MM.1S (cell line): ENCODE measurements at regions not wholly inside any gene's neighbourhood (a gene's known extent, or its start where the extent isn't known, plus 50 kb on each side); places are given as distances from the start of the nearest gene placed in this dataset.

Source experiments
- EZH2phosphoT487 ChIP-seq: fragments of 300-600 bp; sonication (generic); IDR thresholded peaks from 2 replicates; pipeline ENCODE4 v1.6.1; 2018; ENCODE audit warnings: antibody characterized with exemption, low read length
- TF ChIP-seq, protein P1 (sequence below): fragments of 300-600 bp; sonication (generic); IDR thresholded peaks from 2 replicates; pipeline ENCODE4 v1.5.1; 2016; ENCODE audit warnings: antibody characterized with exemption, low read length, mixed read lengths

DNA sequence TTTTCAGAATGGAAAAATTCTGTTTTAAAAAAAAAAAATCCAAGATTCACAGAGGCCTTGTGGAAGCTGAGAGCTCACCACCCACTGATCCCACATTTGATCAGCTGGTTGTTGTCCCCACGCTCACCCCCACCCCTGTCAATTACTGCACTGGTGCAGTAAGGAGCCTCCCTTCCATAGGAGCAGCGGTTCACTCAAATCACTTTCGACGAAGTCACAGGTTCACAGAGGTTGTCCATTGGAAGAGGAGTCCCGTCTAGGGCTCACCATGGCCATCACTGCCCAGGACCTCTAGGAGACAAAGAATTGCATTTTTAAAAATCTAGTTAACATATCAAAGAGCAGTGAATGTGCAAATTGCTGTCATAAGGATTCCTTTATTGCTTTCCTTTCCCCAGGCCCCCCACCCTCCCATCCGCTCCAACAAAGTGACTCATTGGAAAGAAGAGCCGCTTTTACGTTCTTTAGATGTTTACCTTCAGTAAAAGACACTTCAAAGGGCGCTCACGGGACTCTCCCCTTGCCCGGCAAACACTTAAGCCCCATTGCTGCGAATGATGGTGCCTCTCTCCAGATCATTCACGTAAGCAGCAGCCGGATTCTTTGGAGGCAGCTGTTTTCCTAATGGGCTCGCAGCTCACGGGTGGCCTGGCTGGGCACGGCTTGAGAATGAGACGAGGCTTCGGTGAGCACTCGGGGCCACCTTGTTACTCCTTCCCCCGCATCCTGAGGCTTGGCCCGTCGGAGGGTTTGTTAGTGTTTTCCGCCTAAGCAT is 165.5 kb upstream of the SALL3 start:
- TF ChIP-seq EZH2phosphoT487 = no peak
- TF ChIP-seq, protein P1, sequence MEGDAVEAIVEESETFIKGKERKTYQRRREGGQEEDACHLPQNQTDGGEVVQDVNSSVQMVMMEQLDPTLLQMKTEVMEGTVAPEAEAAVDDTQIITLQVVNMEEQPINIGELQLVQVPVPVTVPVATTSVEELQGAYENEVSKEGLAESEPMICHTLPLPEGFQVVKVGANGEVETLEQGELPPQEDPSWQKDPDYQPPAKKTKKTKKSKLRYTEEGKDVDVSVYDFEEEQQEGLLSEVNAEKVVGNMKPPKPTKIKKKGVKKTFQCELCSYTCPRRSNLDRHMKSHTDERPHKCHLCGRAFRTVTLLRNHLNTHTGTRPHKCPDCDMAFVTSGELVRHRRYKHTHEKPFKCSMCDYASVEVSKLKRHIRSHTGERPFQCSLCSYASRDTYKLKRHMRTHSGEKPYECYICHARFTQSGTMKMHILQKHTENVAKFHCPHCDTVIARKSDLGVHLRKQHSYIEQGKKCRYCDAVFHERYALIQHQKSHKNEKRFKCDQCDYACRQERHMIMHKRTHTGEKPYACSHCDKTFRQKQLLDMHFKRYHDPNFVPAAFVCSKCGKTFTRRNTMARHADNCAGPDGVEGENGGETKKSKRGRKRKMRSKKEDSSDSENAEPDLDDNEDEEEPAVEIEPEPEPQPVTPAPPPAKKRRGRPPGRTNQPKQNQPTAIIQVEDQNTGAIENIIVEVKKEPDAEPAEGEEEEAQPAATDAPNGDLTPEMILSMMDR = no peak
